ENCODE measurements at regions not wholly inside any gene's neighbourhood (a gene's known extent, or its start where the extent isn't known, plus 50 kb on each side); places are given as distances from the start of the nearest gene placed in this dataset.

DNA sequence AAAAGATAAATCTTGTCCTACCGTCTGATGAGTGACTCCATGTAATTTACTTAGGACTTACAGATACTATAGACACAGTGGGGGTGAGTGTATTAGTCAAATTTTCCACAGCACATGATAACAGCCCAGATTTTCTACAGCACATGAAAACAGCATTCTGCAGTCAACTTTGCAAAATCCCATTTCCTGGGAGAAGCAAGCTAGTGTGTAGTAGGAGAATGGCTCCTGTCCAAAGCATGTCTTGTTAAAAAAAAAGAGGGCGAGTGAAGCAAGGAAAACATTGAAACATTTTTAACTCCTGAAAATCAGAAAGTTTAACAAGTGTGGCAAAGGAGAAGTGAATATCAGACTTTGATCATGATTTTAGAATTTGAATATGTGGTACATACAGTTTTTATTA is 817.8 kb upstream of the FAM98A start:
- Mint-ChIP-seq H3K4me1 (ENCODE audit: low read depth, unreplicated experiment) (no peaks in the 10 kb centered on the region), H3K9me3 (ENCODE audit: unreplicated experiment) (no peaks in the 10 kb centered on the region), H3K27ac (ENCODE audit: unreplicated experiment) (no peak overlapping the region), H3K27me3 (ENCODE audit: low read depth, unreplicated experiment) (no peaks in the 10 kb centered on the region), H3K4me3 (ENCODE audit: unreplicated experiment) (no peak overlapping the region), H3K36me3 (ENCODE audit: low read depth, unreplicated experiment) (no peaks in the 10 kb centered on the region)
- no peak for DNase-seq (ENCODE audit: low read depth)
- no peaks in the 10 kb centered on the region for H3K4me1 ChIP-seq (ENCODE audit: insufficient read depth, low read length)
- H3K27me3 ChIP-seq (ENCODE audit: insufficient read depth, low read length) = no peaks in the 10 kb centered on the region
- no peaks in the 10 kb centered on the region for H3K9me3 ChIP-seq (ENCODE audit: insufficient read depth, low read depth, low read length)
- no peak overlapping the region for H3K4me3 ChIP-seq (ENCODE audit: insufficient read depth, low read depth, low read length)
- no peaks in the 10 kb centered on the region for H3K79me2 ChIP-seq (ENCODE audit: insufficient read depth, low read length)
- H3K9ac ChIP-seq (ENCODE audit: low read length) = no peak overlapping the region
- no peak overlapping the region for H3K4me2 ChIP-seq (ENCODE audit: low read length)
- FAIRE-seq = no peak
- no peak overlapping the region for H2AFZ ChIP-seq (ENCODE audit: low read depth, low read length)
- H3K36me3 ChIP-seq (ENCODE audit: insufficient read depth, low read length) = no peaks in the 10 kb centered on the region
- H4K20me1 ChIP-seq (ENCODE audit: insufficient read depth, low read length) = no peaks in the 10 kb centered on the region
- no peak overlapping the region for H3K27ac ChIP-seq (ENCODE audit: low read depth, low read length)
- TF ChIP-seq, protein P1, sequence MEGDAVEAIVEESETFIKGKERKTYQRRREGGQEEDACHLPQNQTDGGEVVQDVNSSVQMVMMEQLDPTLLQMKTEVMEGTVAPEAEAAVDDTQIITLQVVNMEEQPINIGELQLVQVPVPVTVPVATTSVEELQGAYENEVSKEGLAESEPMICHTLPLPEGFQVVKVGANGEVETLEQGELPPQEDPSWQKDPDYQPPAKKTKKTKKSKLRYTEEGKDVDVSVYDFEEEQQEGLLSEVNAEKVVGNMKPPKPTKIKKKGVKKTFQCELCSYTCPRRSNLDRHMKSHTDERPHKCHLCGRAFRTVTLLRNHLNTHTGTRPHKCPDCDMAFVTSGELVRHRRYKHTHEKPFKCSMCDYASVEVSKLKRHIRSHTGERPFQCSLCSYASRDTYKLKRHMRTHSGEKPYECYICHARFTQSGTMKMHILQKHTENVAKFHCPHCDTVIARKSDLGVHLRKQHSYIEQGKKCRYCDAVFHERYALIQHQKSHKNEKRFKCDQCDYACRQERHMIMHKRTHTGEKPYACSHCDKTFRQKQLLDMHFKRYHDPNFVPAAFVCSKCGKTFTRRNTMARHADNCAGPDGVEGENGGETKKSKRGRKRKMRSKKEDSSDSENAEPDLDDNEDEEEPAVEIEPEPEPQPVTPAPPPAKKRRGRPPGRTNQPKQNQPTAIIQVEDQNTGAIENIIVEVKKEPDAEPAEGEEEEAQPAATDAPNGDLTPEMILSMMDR (IDR thresholded peaks at IDR 0.05; ENCODE audit: insufficient read depth, low read depth, low read length) = no peak
- no peak for TF ChIP-seq EZH2 (IDR thresholded peaks at IDR 0.05; ENCODE audit: insufficient read depth, low read length)

DNA sequence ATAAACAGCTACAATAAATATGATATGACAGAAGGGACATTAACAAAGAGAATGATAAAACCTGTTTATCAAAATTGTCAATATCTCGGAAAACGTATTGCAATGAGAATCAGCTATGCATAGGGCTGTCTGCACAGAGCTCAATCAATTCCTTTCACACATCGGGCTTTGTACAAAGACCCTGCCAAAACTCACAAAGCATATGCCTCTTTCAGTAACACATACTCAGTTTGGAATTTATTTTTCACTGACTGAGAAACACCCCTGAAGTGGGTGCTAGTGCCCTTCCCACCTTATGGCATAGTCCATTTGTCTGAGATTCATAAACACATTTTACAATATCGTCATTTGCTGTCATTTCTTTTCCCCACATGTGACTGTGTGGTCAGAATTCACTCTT is 815.8 kb upstream of the FAM98A start:
- H3K4me3 Mint-ChIP-seq (ENCODE audit: unreplicated experiment) = no peak overlapping the region
- H3K36me3 ChIP-seq (ENCODE audit: insufficient read depth, low read length) = no peaks in the 10 kb centered on the region
- H3K27me3 ChIP-seq (ENCODE audit: insufficient read depth, low read length) = no peaks in the 10 kb centered on the region
- no peaks in the 10 kb centered on the region for H3K36me3 Mint-ChIP-seq (ENCODE audit: low read depth, unreplicated experiment)
- DNase-seq (ENCODE audit: low read depth) (no peak), FAIRE-seq (no peak)
- H3K27ac Mint-ChIP-seq (ENCODE audit: unreplicated experiment) = no peak overlapping the region
- no peak for TF ChIP-seq EZH2 (IDR thresholded peaks at IDR 0.05; ENCODE audit: insufficient read depth, low read length)
- TF ChIP-seq, protein P1 (IDR thresholded peaks at IDR 0.05; ENCODE audit: insufficient read depth, low read depth, low read length) = no peak
- H3K4me3 ChIP-seq (ENCODE audit: insufficient read depth, low read depth, low read length) = no peak overlapping the region
- no peaks in the 10 kb centered on the region for H3K4me1 Mint-ChIP-seq (ENCODE audit: low read depth, unreplicated experiment)
- H3K4me2 ChIP-seq (ENCODE audit: low read length) = no peak overlapping the region
- no peaks in the 10 kb centered on the region for H3K27me3 Mint-ChIP-seq (ENCODE audit: low read depth, unreplicated experiment)
- no peaks in the 10 kb centered on the region for H3K4me1 ChIP-seq (ENCODE audit: insufficient read depth, low read length)
- no peaks in the 10 kb centered on the region for H3K9me3 Mint-ChIP-seq (ENCODE audit: unreplicated experiment)
- no peak overlapping the region for H3K27ac ChIP-seq (ENCODE audit: low read depth, low read length)
- no peak overlapping the region for H3K9ac ChIP-seq (ENCODE audit: low read length)
- H2AFZ ChIP-seq (ENCODE audit: low read depth, low read length) = no peak overlapping the region
- no peaks in the 10 kb centered on the region for H3K79me2 ChIP-seq (ENCODE audit: insufficient read depth, low read length)
- H4K20me1 ChIP-seq (ENCODE audit: insufficient read depth, low read length) = no peaks in the 10 kb centered on the region
- H3K9me3 ChIP-seq (ENCODE audit: insufficient read depth, low read depth, low read length) = no peaks in the 10 kb centered on the region

DNA sequence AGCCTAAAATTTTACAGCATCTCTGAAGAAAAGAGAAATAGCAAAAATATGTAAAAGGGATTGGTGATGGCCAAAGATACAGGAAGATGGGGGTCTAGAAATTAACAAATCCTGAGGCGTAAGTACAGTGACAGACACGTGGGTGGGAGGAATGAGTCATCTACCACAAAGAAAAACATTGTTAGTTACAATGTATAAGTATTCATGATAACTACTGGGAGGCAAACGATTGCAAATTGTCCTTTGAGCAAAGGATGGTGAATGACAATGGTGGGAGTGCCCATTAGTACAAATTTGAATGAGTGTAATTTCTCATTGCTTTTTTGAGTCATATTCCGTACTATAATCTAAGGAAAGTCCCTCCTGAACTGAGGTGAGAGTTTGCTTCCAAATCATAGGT is 809.0 kb upstream of the FAM98A start:
- Mint-ChIP-seq H3K9me3 (ENCODE audit: unreplicated experiment) (peaks cover 2% of the 10 kb centered on the region), H3K27ac (ENCODE audit: unreplicated experiment) (peak overlapping the region; percentile 29), H3K36me3 (ENCODE audit: low read depth, unreplicated experiment) (no peaks in the 10 kb centered on the region), H3K4me3 (ENCODE audit: unreplicated experiment) (no peak overlapping the region), H3K4me1 (ENCODE audit: low read depth, unreplicated experiment) (peaks cover 12% of the 10 kb centered on the region), H3K27me3 (ENCODE audit: low read depth, unreplicated experiment) (no peaks in the 10 kb centered on the region)
- Histone ChIP-seq H3K4me3 (ENCODE audit: insufficient read depth, low read depth, low read length) (no peak overlapping the region), H3K9ac (ENCODE audit: low read length) (no peak overlapping the region), H4K20me1 (ENCODE audit: insufficient read depth, low read length) (no peaks in the 10 kb centered on the region), H3K9me3 (ENCODE audit: insufficient read depth, low read depth, low read length) (no peaks in the 10 kb centered on the region), H2AFZ (ENCODE audit: low read depth, low read length) (no peak overlapping the region), H3K36me3 (ENCODE audit: insufficient read depth, low read length) (no peaks in the 10 kb centered on the region), H3K27ac (ENCODE audit: low read depth, low read length) (no peak overlapping the region), H3K27me3 (ENCODE audit: insufficient read depth, low read length) (no peaks in the 10 kb centered on the region), H3K4me2 (ENCODE audit: low read length) (peak overlapping the region; percentile 9), H3K79me2 (ENCODE audit: insufficient read depth, low read length) (no peaks in the 10 kb centered on the region), H3K4me1 (ENCODE audit: insufficient read depth, low read length) (peaks cover 6% of the 10 kb centered on the region)
- FAIRE-seq (no peak), DNase-seq (ENCODE audit: low read depth) (peak; percentile 18)
- TF ChIP-seq, protein P1 (IDR thresholded peaks at IDR 0.05; ENCODE audit: insufficient read depth, low read depth, low read length) = no peak
- TF ChIP-seq EZH2 (IDR thresholded peaks at IDR 0.05; ENCODE audit: insufficient read depth, low read length) = no peak
